ENCODE measurements at regions not wholly inside any gene's neighbourhood (a gene's known extent, or its start where the extent isn't known, plus 50 kb on each side); places are given as distances from the start of the nearest gene placed in this dataset.

- Histone ChIP-seq H3K9me3 (ENCODE audit: control insufficient read depth in 1 of 2, insufficient read depth in 1 of 2, low read depth in 1 of 2, low read length in 2 of 2) (no peaks in the 10 kb centered on the region), H2AFZ (ENCODE audit: low read depth, low read length, poor library complexity, severe bottlenecking) (no peak overlapping the region), H4K20me1 (ENCODE audit: insufficient read depth) (no peaks in the 10 kb centered on the region), H3K79me2 (ENCODE audit: insufficient read depth, low read length) (no peaks in the 10 kb centered on the region), H3K9ac (ENCODE audit: low read length) (no peak overlapping the region), H3K27ac (ENCODE audit: low read depth, low read length) (no peak overlapping the region), H3K9me2 (ENCODE audit: insufficient read depth) (no peaks in the 10 kb centered on the region), H3K4me2 (ENCODE audit: low read length) (no peak overlapping the region), H3K4me1 (ENCODE audit: control insufficient read depth in 1 of 2, insufficient read depth in 2 of 2, low read length in 2 of 2) (no peaks in the 10 kb centered on the region), H3K36me3 (ENCODE audit: control insufficient read depth in 1 of 2, insufficient read depth in 2 of 2, low read length in 2 of 2) (no peaks in the 10 kb centered on the region), H3K27me3 (ENCODE audit: insufficient read depth, low read length) (peaks cover 65% of the 10 kb centered on the region; the same call in 1 of the 2 replicates), H3K4me3 (replicated peaks in 1 of 2; ENCODE audit: low read depth in 1 of 2, low read length in 2 of 2) (no peak overlapping the region)
- ChIA-PET CTCF (no interaction called here), RAD21 (ENCODE audit: low non-redundant PET in 1 of 2, low total read pairs in 2 of 2, uncharacterized antibody in 2 of 2, unreplicated experiment in 2 of 2) (no interaction called here), POLR2A (no interaction called here)
- no peak for DNase-seq (ENCODE audit: low read depth, low spot score)
- BruUV-seq (replicated peaks): no TSS peak
- no peak for ATAC-seq
- no peak for TF ChIP-seq ATF3 (IDR thresholded peaks at IDR 0.05)
- TF ChIP-seq CBX3 (IDR thresholded peaks at IDR 0.05; ENCODE audit: low read depth): no peak
- TF ChIP-seq CEBPB (IDR thresholded peaks at IDR 0.05; ENCODE audit: low read depth): no peak
- TF ChIP-seq POLR2AphosphoS5 (IDR thresholded peaks at IDR 0.05; ENCODE audit: low read depth, low read length): no peak
- no peak for TF ChIP-seq CTCF (IDR thresholded peaks at IDR 0.05 in 2 of 3, conservative IDR thresholded peaks at IDR 0.05 in 1 of 3; ENCODE audit: borderline replicate concordance in 1 of 3, insufficient read depth in 1 of 3, low read depth in 2 of 3, low read length in 2 of 3)
- no peak for TF ChIP-seq RAD21 (IDR thresholded peaks at IDR 0.05; ENCODE audit: low read depth)
- TF ChIP-seq EGR1 (IDR thresholded peaks at IDR 0.05; ENCODE audit: low read depth): no peak
- TF ChIP-seq YY1 (IDR thresholded peaks at IDR 0.05; ENCODE audit: extremely low read depth, insufficient replicate concordance, low read depth, low read length): no peak
- no peak for TF ChIP-seq ZBTB33 (IDR thresholded peaks at IDR 0.05; ENCODE audit: extremely low read depth, insufficient replicate concordance, low read length)
- TF ChIP-seq SP1 (IDR thresholded peaks at IDR 0.05; ENCODE audit: low read depth): no peak
- TF ChIP-seq REST (IDR thresholded peaks at IDR 0.05; ENCODE audit: low read depth): no peak
- no peak for TF ChIP-seq TCF7L2 (IDR thresholded peaks at IDR 0.05; ENCODE audit: borderline replicate concordance, extremely low read depth, insufficient read depth, insufficient read length)
- no peak for TF ChIP-seq JUND (IDR thresholded peaks at IDR 0.05)
- no peak for TF ChIP-seq SIN3A (IDR thresholded peaks at IDR 0.05; ENCODE audit: low read depth)
- no peak for TF ChIP-seq ZFX (IDR thresholded peaks at IDR 0.05)
- no peak for TF ChIP-seq ZNF274 (IDR thresholded peaks at IDR 0.05; ENCODE audit: low read depth, low read length)
- intact Hi-C loops (cut with micrococcal nuclease): no loop called here
Observed at GRCh38 chr17:74006371-74006770, 197.1 kb upstream of the RPL38 start.

Measured in HCT116 (cell line).